ENCODE measurements at regions not wholly inside any gene's neighbourhood (a gene's known extent, or its start where the extent isn't known, plus 50 kb on each side); places are given as distances from the start of the nearest gene placed in this dataset.

DNA sequence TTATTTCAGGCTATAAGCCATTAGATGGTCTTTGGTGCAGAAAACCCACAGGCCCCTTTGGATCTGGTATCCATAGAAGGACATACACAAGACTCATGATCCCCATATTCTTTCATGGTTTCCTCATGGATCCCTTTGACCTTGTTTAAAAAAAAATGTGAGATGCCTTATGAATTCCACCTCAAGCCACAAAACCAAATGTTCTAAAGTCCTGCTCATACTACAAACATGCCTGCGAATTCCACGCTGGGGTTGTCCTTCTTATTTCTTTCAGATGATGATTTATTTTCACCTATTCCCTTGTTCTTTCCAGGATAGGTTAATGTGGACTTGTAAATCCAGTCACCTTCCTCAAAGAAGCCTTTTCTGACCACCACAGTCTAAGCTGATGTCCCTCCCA lies 256.9 kb upstream of the DPYD start:
- no peaks in the 10 kb centered on the region for H3K36me3 ChIP-seq (replicated peaks in 1 of 2; ENCODE audit: control insufficient read depth in 1 of 2, insufficient read depth in 2 of 2, low read length in 1 of 2)
- no peaks in the 10 kb centered on the region for H3K79me2 ChIP-seq (ENCODE audit: insufficient read depth)
- H3F3A ChIP-seq (replicated peaks; ENCODE audit: insufficient read depth), result no peaks in the 10 kb centered on the region
- WGBS (ENCODE audit: low lambda C conversion rate), result 85% methylated on average over 2 of the region's 2 CpGs
- ChIA-PET CTCF (interaction anchor here (1.1 to 1.6 kb wide), 2 partner anchors 9 to 290 kb away, joined by 3 to 4 read pairs; no protein-coding TSS in a partner anchor), POLR2A (interaction anchor here (0.6 kb wide), 1 partner anchor 124 kb away, joined by 4 read pairs; no protein-coding TSS in a partner anchor)
- no peaks in the 10 kb centered on the region for H4K20me1 ChIP-seq (ENCODE audit: insufficient read depth)
- no peak for TF ChIP-seq GATA2 (CRISPR knock-in tag; IDR thresholded peaks at IDR 0.05)
- no peak for TF ChIP-seq RAD21 (IDR thresholded peaks at IDR 0.05; ENCODE audit: low read length)
- no peak for TF ChIP-seq MXI1 (IDR thresholded peaks at IDR 0.05; ENCODE audit: low read depth, low read length)
- TF ChIP-seq, protein P1, sequence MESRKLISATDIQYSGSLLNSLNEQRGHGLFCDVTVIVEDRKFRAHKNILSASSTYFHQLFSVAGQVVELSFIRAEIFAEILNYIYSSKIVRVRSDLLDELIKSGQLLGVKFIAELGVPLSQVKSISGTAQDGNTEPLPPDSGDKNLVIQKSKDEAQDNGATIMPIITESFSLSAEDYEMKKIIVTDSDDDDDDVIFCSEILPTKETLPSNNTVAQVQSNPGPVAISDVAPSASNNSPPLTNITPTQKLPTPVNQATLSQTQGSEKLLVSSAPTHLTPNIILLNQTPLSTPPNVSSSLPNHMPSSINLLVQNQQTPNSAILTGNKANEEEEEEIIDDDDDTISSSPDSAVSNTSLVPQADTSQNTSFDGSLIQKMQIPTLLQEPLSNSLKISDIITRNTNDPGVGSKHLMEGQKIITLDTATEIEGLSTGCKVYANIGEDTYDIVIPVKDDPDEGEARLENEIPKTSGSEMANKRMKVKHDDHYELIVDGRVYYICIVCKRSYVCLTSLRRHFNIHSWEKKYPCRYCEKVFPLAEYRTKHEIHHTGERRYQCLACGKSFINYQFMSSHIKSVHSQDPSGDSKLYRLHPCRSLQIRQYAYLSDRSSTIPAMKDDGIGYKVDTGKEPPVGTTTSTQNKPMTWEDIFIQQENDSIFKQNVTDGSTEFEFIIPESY (IDR thresholded peaks at IDR 0.05; ENCODE audit: borderline replicate concordance, low read depth), result no peak
- no peak for TF ChIP-seq POLR2AphosphoS5 (IDR thresholded peaks at IDR 0.05; ENCODE audit: low read depth, low read length)
- TF ChIP-seq NFIC (IDR thresholded peaks at IDR 0.05; ENCODE audit: borderline replicate concordance), result no peak
- no peak for TF ChIP-seq RXRA (IDR thresholded peaks at IDR 0.05; ENCODE audit: borderline replicate concordance, low read depth)
- no peak for TF ChIP-seq TCF12 (IDR thresholded peaks at IDR 0.05)
- TF ChIP-seq, protein P2, sequence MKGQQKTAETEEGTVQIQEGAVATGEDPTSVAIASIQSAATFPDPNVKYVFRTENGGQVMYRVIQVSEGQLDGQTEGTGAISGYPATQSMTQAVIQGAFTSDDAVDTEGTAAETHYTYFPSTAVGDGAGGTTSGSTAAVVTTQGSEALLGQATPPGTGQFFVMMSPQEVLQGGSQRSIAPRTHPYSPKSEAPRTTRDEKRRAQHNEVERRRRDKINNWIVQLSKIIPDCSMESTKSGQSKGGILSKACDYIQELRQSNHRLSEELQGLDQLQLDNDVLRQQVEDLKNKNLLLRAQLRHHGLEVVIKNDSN (IDR thresholded peaks at IDR 0.05; ENCODE audit: borderline replicate concordance, low read depth), result no peak
- no peak for TF ChIP-seq RFX5 (IDR thresholded peaks at IDR 0.05; ENCODE audit: low read length)
- TF ChIP-seq FOSL2 (IDR thresholded peaks at IDR 0.05; ENCODE audit: borderline replicate concordance, low read depth), result no peak
- TF ChIP-seq FOXJ3 (CRISPR knock-in tag; IDR thresholded peaks at IDR 0.05), result no peak
- no peak for TF ChIP-seq IRF3 (IDR thresholded peaks at IDR 0.05; ENCODE audit: low read depth, low read length)
- no peak for TF ChIP-seq GABPA (IDR thresholded peaks at IDR 0.05; ENCODE audit: low read depth)
- TF ChIP-seq TAF1 (IDR thresholded peaks at IDR 0.05; ENCODE audit: borderline replicate concordance, low read depth, low read length), result no peak
- TF ChIP-seq JUND (IDR thresholded peaks at IDR 0.05), result no peak
- TF ChIP-seq, protein P3, sequence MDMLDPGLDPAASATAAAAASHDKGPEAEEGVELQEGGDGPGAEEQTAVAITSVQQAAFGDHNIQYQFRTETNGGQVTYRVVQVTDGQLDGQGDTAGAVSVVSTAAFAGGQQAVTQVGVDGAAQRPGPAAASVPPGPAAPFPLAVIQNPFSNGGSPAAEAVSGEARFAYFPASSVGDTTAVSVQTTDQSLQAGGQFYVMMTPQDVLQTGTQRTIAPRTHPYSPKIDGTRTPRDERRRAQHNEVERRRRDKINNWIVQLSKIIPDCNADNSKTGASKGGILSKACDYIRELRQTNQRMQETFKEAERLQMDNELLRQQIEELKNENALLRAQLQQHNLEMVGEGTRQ (IDR thresholded peaks at IDR 0.05; ENCODE audit: borderline replicate concordance, low read depth, low read length), result no peak
- TF ChIP-seq FOXM1 (IDR thresholded peaks at IDR 0.05; ENCODE audit: low read depth), result no peak
- TF ChIP-seq, protein P4, sequence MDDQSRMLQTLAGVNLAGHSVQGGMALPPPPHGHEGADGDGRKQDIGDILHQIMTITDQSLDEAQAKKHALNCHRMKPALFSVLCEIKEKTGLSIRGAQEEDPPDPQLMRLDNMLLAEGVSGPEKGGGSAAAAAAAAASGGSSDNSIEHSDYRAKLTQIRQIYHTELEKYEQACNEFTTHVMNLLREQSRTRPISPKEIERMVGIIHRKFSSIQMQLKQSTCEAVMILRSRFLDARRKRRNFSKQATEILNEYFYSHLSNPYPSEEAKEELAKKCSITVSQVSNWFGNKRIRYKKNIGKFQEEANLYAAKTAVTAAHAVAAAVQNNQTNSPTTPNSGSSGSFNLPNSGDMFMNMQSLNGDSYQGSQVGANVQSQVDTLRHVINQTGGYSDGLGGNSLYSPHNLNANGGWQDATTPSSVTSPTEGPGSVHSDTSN (IDR thresholded peaks at IDR 0.05), result no peak
- H3K9me3 ChIP-seq, result no peaks in the 10 kb centered on the region
- H3K4me3 ChIP-seq (ENCODE audit: low read depth in 2 of 2, low read length in 1 of 2), result no peak overlapping the region
- H3K9ac ChIP-seq, result no peak overlapping the region
- no peak for DNase-seq
- H3K9me2 ChIP-seq, result no peaks in the 10 kb centered on the region
- no peak overlapping the region for H3K27ac ChIP-seq (ENCODE audit: low read depth in 2 of 2, low read length in 1 of 2)
- H3K27me3 ChIP-seq (ENCODE audit: insufficient read depth), result no peaks in the 10 kb centered on the region
- H3K4me2 ChIP-seq, result no peak overlapping the region
- no peaks in the 10 kb centered on the region; a peak in 1 of 4 replicates for H3K4me1 ChIP-seq (ENCODE audit: control insufficient read depth in 1 of 2, insufficient read depth in 2 of 2, low read depth in 1 of 2, low read length in 1 of 2)
- H2AFZ ChIP-seq (ENCODE audit: low read depth), result no peak overlapping the region
